Prostate gland (tissue), 2 donors: ENCODE measurements at regions not wholly inside any gene's neighbourhood (a gene's known extent, or its start where the extent isn't known, plus 50 kb on each side); places are given as distances from the start of the nearest gene placed in this dataset.

Source experiments
- CTCF ChIP-seq, 4 experiments: fragments of 200-600 bp in 2 of 4; fragments of 450-650 bp in 2 of 4; sonication (generic) in 2 of 4; IDR thresholded peaks; 1 replicate in 3 of 4; 2 replicates in 1 of 4; pipeline ENCODE4 v1.5.1; 2016 to 2019; ENCODE audit warnings: antibody characterized with exemption in 4 of 4, mild to moderate bottlenecking in 2 of 4, moderate library complexity in 2 of 4
- POLR2AphosphoS5 ChIP-seq: sonication (generic); formaldehyde crosslinking; IDR thresholded peaks from one replicate; pipeline ENCODE4 v1.6.1; 2017; ENCODE audit warnings: antibody characterized with exemption

GRCh38 chr1:219665089-219665488, 52.2 kb upstream of the ZC3H11B start:
- no peak for TF ChIP-seq CTCF (IDR thresholded peaks at IDR 0.05)
- no peak for TF ChIP-seq POLR2AphosphoS5
